IMR-90 (cell line): ENCODE measurements at regions not wholly inside any gene's neighbourhood (a gene's known extent, or its start where the extent isn't known, plus 50 kb on each side); places are given as distances from the start of the nearest gene placed in this dataset.
A peak's percentile ranks its signal among the peaks of the same experiment; 100 is the strongest.

Experiments used
- ATAC-seq: fragments of 200-7000 bp; cut with Tn5 transposase; 2 replicates; pipeline ENCODE4 v1.9.1; 2020; ENCODE audit warnings: low read depth, mild to moderate bottlenecking, moderate library complexity
- BruUV-seq: library from RNA; stranded (reverse); fragments of 400-500 nt; replicated peaks from 2 replicates; lab custom pipeline; 2021; lab: Mats Ljungman, UMichigan
- CTCF ChIA-PET: fragments of 300-600 bp; formaldehyde crosslinking; extraction: SDS; loops from one replicate; lab custom pipeline; 2021; ENCODE audit warnings: antibody characterized with exemption; lab: Yijun Ruan, JAX
- POLR2A ChIA-PET: fragments of 300-600 bp; sonication (Branson Sonifier 250); formaldehyde crosslinking; loops from one replicate; lab custom pipeline; 2022; ENCODE audit warnings: antibody characterized with exemption; ENCODE audit not compliant: unreplicated experiment; lab: Charles Lee
- DNase-seq: peaks from one replicate; pipeline ENCODE4 v3.0.0; 2013
- H2AFZ ChIP-seq: replicated peaks from 2 replicates; pipeline ENCODE3; 2013; ENCODE audit warnings: low read length, mild to moderate bottlenecking; ENCODE audit not compliant: poor library complexity
- H2AK5ac ChIP-seq: 2 replicates; pipeline ENCODE4 v1.6.1; 2013; ENCODE audit warnings: low read depth, low read length, inconsistent platforms
- H2AK9ac ChIP-seq: replicated peaks from 2 replicates; pipeline ENCODE3; 2013; ENCODE audit warnings: mild to moderate bottlenecking, low read depth, low read length, moderate library complexity; ENCODE audit not compliant: poor library complexity
- H2BK120ac ChIP-seq: 2 replicates; pipeline ENCODE4 v1.6.1; 2013; ENCODE audit warnings: low read depth, low read length, inconsistent platforms
- H2BK15ac ChIP-seq: 3 replicates; pipeline ENCODE4 v1.6.1; 2013; ENCODE audit warnings: low read depth, low read length, inconsistent platforms
- H2BK20ac ChIP-seq: 2 replicates; pipeline ENCODE4 v1.6.1; 2013; ENCODE audit warnings: low read depth, mild to moderate bottlenecking, inconsistent platforms, low read length, moderate library complexity
- H2BK5ac ChIP-seq: 2 replicates; pipeline ENCODE4 v1.6.1; 2013; ENCODE audit warnings: mild to moderate bottlenecking, low read depth, low read length, inconsistent platforms; ENCODE audit not compliant: poor library complexity, severe bottlenecking
- H3K14ac ChIP-seq: replicated peaks from 2 replicates; pipeline ENCODE4 v1.6.1; 2013; ENCODE audit warnings: low read depth, low read length, inconsistent platforms
- H3K18ac ChIP-seq: 2 replicates; pipeline ENCODE4 v1.6.1; 2013; ENCODE audit warnings: low read depth, low read length, control low read depth
- H3K23ac ChIP-seq: 2 replicates; pipeline ENCODE4 v1.6.1; 2013; ENCODE audit warnings: low read depth, low read length, inconsistent platforms
- H3K27ac ChIP-seq: 2 replicates; pipeline ENCODE4 v1.5.1; 2013; ENCODE audit warnings: mild to moderate bottlenecking, control low read depth, low read length; ENCODE audit not compliant: insufficient read depth
- H3K27me3 ChIP-seq: 2 replicates; pipeline ENCODE4 v1.6.1; 2013; ENCODE audit warnings: low read length; ENCODE audit not compliant: control insufficient read depth, insufficient read depth
- H3K36me3 ChIP-seq: 2 replicates; pipeline ENCODE4 v1.6.1; 2013; ENCODE audit warnings: low read length, mixed read lengths; ENCODE audit not compliant: control insufficient read depth, insufficient read depth
- H3K4ac ChIP-seq: 2 replicates; pipeline ENCODE4 v1.6.1; 2013; ENCODE audit warnings: low read depth, low read length, inconsistent platforms
- H3K4me1 ChIP-seq: 2 replicates; pipeline ENCODE4 v1.6.1; 2013; ENCODE audit warnings: low read length, mixed read lengths; ENCODE audit not compliant: control insufficient read depth, insufficient read depth
- H3K4me2 ChIP-seq: 2 replicates; pipeline ENCODE4 v1.6.1; 2013; ENCODE audit warnings: low read depth, mild to moderate bottlenecking, control low read depth, low read length, moderate library complexity
- H3K4me3 ChIP-seq: 2 replicates; pipeline ENCODE4 v1.5.1; 2013; ENCODE audit warnings: low read depth, mild to moderate bottlenecking, control low read depth, low read length, moderate library complexity; ENCODE audit not compliant: insufficient read depth
- H3K56ac ChIP-seq: 2 replicates; pipeline ENCODE4 v1.6.1; 2013; ENCODE audit warnings: low read length, inconsistent platforms; ENCODE audit not compliant: insufficient read depth; ENCODE audit errors: extremely low read depth
- H3K79me1 ChIP-seq, 2 experiments: 2 replicates each; pipeline ENCODE4 v1.6.1; 2013; ENCODE audit warnings: low read length in 2 of 2, inconsistent platforms in 1 of 2, low read depth in 1 of 2
- H3K9ac ChIP-seq: 2 replicates; pipeline ENCODE4 v1.6.1; 2013; ENCODE audit warnings: low read depth, low read length, control low read depth
- H3K9me1 ChIP-seq: 2 replicates; pipeline ENCODE4 v1.6.1; 2013; ENCODE audit warnings: low read length, inconsistent platforms; ENCODE audit not compliant: insufficient read depth
- H3K9me3 ChIP-seq: 2 replicates; pipeline ENCODE4 v1.6.1; 2013; ENCODE audit warnings: low read length; ENCODE audit not compliant: control insufficient read depth, insufficient read depth
- H4K20me1 ChIP-seq: 2 replicates; pipeline ENCODE4 v1.6.1; 2013; ENCODE audit warnings: low read length, inconsistent platforms; ENCODE audit not compliant: insufficient read depth
- H4K5ac ChIP-seq: 2 replicates; pipeline ENCODE4 v1.6.1; 2013; ENCODE audit warnings: mild to moderate bottlenecking, low read depth, low read length, control low read depth
- H4K8ac ChIP-seq, 2 experiments: 2 replicates each; pipeline ENCODE4 v1.6.1; 2013; ENCODE audit warnings: low read depth in 2 of 2, low read length in 2 of 2, control low read depth in 1 of 2, inconsistent platforms in 1 of 2
- H4K91ac ChIP-seq: 2 replicates; pipeline ENCODE4 v1.6.1; 2013; ENCODE audit warnings: low read depth, low read length, inconsistent platforms; ENCODE audit not compliant: insufficient read depth
- CEBPB ChIP-seq: IDR thresholded peaks from 2 replicates; pipeline ENCODE4 v1.6.1; 2012; ENCODE audit warnings: low read depth, low read length, improper control_type of control experiment
- RAD21 ChIP-seq: IDR thresholded peaks from 2 replicates; pipeline ENCODE4 v1.6.1; 2012; ENCODE audit warnings: low read length, improper control_type of control experiment
- WGBS, 2 experiments: methylation state at CpG; one replicate each; pipeline versions ENCODE4 v1.1.5 to v1.1.7; 2013; ENCODE audit warnings: missing lambda C conversion rate in 2 of 2; ENCODE audit not compliant: insufficient read length in 1 of 2; ENCODE audit errors: extremely low coverage in 2 of 2; 5-methylcytosine and 5-hydroxymethylcytosine counted together
- dilution Hi-C: fragments of 300-500 bp; cut with HindIII; formaldehyde crosslinking; loops from one replicate; pipeline ENCODE4 v1.14.3; 2018; ENCODE audit warnings: low sequenced_read_pairs; ENCODE audit not compliant: unreplicated experiment
- in situ Hi-C: fragments of 300-500 bp; cut with MboI; formaldehyde crosslinking; loops from 3 replicates; pipeline ENCODE4 v1.14.3; 2019; ENCODE audit warnings: low sequenced_read_pairs, inconsistent platforms, mixed read lengths
- intact Hi-C: fragments of 100-400 bp; cut with micrococcal nuclease; formaldehyde crosslinking; loops from 2 replicates; pipeline ENCODE4 v1.10.0; 2022

- BruUV-seq: no TSS peak
- no CpG with 5 or more reads among the region's 2 CpGs for WGBS, 2 experiments
- Histone ChIP-seq H2BK20ac (no peak overlapping the region), H3K4me2 (no peak overlapping the region), H4K8ac (no peak overlapping the region), H3K56ac (no peak overlapping the region), H3K27ac (no peak overlapping the region), H2AK5ac (no peak overlapping the region), H3K4ac (no peak overlapping the region), H2AFZ (no peak overlapping the region), H3K9me3 (no peaks in the 10 kb centered on the region), H3K36me3 (no peaks in the 10 kb centered on the region), H3K14ac (no peak overlapping the region), H3K9ac (no peak overlapping the region), H4K91ac (no peak overlapping the region), H2BK15ac (no peak overlapping the region), H4K20me1 (no peaks in the 10 kb centered on the region), H3K9me1 (no peaks in the 10 kb centered on the region), H2BK120ac (no peak overlapping the region), H3K18ac (no peak overlapping the region), H3K27me3 (peaks cover 20% of the 10 kb centered on the region), H3K79me1 (no peaks in the 10 kb centered on the region), H2AK9ac (no peak overlapping the region), H3K4me3 (no peak overlapping the region), H2BK5ac (no peak overlapping the region), H3K23ac (no peak overlapping the region), H4K5ac (no peak overlapping the region), H3K4me1 (no peaks in the 10 kb centered on the region)
- dilution Hi-C loops (no loop called here), in situ Hi-C loops (no loop called here), intact Hi-C loops (no loop called here)
- DNase-seq (no peak), ATAC-seq (no peak)
- TF ChIP-seq RAD21 (no peak), CEBPB (peak; percentile 51; the same call in 1 of the 2 replicates)
- ChIA-PET CTCF (no interaction called here), POLR2A (no interaction called here)
Measured at GRCh38 chr21:35727830-35728229, 332.5 kb downstream of the SETD4 start.
